ENCODE measurements at regions not wholly inside any gene's neighbourhood (a gene's known extent, or its start where the extent isn't known, plus 50 kb on each side); places are given as distances from the start of the nearest gene placed in this dataset.
"Not testable (repeated sequence)": the region's sequence is repeated elsewhere in the genome, so short reads cannot be mapped to it uniquely, and the experiment has no call there.

GRCh38 chr6:56838016-56838555, 116.8 kb upstream of the BEND6 start:
- DNase-seq, result no peak

- DNase-seq, result no peak
Observed at GRCh38 chr6:56837322-56837894, 117.5 kb upstream of the BEND6 start.

DNA sequence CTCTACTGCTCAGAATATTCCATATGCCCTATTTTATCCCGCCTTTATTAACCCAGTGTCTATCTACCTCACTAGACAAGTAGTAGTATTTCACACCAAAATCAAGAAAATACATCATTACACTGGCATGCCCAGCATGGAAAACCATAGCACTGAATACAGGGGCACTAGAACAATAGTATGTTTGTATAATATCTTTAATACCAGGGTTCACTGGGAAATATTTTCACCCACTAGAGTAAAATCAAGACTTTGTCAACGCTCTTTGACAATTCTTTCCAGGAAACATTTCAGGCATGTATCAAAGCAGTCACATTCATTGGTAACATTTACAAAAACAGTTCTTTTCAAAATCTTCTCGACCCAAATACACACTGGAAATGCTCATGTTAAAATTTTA, 119.3 kb upstream of the BEND6 start:
- no peak for DNase-seq

GRCh38 chr6:56833873-56834272, 121.0 kb upstream of the BEND6 start:
- no peak for DNase-seq

- DNase-seq, result no peak
Observed at GRCh38 chr6:56833127-56833791, 121.6 kb upstream of the BEND6 start.

GRCh38 chr6:56832225-56832624, 122.7 kb upstream of the BEND6 start:
- no peak for DNase-seq

DNA sequence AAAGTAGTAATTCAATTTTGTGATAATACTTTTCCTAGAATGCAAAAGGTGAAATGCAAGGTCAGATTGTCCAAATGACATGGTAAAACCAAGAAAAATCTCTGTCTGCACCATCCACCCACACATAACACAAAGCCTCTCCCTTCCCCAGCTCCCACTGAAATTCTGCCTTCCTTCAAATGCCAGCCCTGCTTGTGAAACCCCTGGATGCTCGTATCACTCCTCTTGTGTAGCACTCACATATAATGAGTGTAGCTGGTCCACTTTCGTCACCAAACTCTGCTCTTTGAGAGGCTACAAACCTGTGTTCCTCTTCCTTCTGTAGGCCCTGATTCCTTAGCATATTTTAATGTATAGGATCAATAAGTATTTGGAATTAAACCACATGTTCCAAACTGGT, 123.6 kb upstream of the BEND6 start:
- no peak for DNase-seq

GRCh38 chr6:56827908-56828649, 126.8 kb upstream of the BEND6 start:
- DNase-seq, result no peak

- not testable (repeated sequence) for DNase-seq
Observed at GRCh38 chr6:56824431-56824830, 130.5 kb upstream of the BEND6 start.

GRCh38 chr6:56821005-56821432, 133.9 kb upstream of the BEND6 start:
- no peak for DNase-seq

GRCh38 chr6:56820060-56820459, 134.8 kb upstream of the BEND6 start:
- DNase-seq, result no peak

GRCh38 chr6:56819604-56820003, 135.3 kb upstream of the BEND6 start:
- DNase-seq, result no peak

DNA sequence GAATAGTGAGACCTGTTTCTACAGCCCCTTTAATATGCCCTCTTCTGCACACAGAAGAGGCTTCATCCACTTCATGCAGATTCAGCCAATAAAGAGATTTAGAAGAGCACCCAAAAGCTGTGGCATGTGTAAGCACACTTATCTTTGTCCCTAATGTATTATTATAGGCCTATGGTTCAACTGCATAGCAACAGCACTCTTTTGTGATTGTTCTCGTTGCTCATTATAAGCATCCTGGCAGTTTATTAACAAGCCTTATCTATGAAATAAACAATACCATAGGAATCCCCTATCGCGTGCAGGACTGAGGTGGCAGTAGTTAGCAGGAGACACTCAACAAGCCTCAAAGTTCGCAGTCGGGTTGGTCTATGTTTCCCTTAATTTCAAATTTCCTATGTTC, 138.5 kb upstream of the BEND6 start:
- no peak for DNase-seq

DNA sequence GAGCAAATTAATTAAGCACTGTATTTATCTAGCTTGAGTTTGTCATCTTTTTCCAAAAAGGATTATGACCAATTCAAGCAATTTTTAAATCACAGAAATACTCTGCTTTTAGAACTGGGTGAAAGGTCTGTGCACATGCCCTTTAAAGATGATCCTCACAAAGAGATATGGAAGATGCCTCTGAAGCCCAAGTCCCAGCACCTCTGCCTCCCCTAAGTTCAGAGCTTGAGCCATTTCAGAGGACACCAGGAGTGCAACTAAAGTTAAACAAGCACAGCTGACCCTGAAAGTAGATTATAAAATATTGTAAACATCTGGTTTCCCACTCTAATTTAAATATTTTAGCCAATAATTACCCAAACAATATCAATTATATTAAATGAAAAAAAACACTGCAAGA, 139.5 kb upstream of the BEND6 start:
- no peak for DNase-seq

DNA sequence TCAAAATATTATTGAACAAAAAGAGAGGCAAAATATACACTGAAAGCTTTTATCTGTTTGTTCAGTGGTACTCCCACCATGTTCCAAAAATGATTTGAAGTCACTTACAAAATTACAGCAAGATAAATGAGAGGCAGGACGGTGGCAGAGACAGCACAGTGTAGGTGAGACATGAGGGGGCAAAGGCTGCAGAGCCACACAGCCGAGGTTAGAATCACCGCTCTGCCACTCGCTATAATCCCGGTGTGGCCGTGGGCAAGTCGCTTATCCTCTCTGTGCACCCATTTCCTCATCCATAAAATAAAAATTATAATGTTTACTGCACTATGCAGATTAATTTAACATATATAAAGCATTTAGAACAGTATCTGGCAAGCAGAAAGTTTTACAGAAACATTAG, 140.1 kb upstream of the BEND6 start:
- no peak for DNase-seq

DNA sequence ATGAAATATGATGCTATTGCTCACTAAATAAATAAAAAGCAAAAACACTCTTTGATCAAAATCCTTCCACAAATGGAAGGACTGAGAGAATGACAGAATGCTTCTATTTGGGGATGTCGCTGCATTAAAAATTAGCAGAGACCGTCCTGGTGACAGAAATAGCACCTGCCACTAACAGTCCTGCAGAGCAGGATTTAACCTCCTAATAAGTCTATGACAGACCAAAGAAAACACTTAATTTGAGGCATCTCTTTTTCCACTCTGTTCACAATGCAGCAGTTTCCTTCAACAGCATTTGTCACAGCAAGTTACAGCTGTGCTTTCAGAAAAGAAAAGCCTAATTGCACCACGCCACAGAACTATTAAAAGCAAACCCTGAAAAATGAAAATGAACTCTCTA, 140.6 kb upstream of the BEND6 start:
- DNase-seq, result no peak

DNA sequence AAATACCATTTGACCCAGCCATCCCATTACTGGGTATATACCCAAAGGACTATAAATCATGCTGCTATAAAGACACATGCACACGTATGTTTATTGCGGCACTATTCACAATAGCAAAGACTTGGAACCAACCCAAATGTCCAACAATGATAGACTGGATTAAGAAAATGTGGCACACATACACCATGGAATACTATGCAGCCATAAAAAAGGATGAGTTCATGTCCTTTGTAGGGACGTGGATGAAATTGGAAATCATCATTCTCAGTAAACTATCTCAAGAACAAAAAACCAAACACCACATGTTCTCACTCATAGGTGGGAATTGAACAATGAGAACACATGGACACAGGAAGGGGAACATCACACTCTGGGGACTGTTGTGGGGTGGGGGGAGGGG, 142.1 kb upstream of the BEND6 start:
- not testable (repeated sequence) for DNase-seq

DNA sequence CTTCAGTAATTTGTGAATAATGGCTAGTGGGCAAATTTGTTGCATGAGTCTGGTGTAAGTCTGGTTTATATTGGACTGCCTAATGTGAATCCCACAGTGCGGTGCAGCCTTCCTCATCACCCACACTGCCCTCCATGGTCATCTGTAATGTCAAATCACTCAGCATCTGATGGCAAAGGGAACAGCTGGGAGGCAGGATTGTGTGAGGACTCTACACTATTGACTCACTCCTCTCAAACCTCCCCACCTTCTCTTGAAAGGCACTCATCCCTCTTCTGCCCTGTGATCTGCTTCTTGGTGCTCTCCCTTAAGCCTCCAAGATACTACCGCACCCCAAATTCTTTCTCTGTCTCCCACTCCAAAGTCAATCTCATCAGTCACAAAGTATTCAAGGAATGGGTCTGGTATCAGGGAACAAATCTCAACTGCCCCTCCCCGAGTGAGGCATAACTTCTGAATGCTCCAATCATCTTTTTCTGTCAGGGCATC, 146.0 kb upstream of the BEND6 start:
- DNase-seq, result no peak

- no peak for DNase-seq
Observed at GRCh38 chr6:56807989-56808337, 146.9 kb upstream of the BEND6 start.

GRCh38 chr6:56807326-56807988, 147.4 kb upstream of the BEND6 start:
- DNase-seq, result no peak

- no peak for DNase-seq
Observed at GRCh38 chr6:56806368-56806767, 148.5 kb upstream of the BEND6 start.

- DNase-seq, result no peak
Observed at GRCh38 chr6:56804996-56805395, 149.9 kb upstream of the BEND6 start.

DNA sequence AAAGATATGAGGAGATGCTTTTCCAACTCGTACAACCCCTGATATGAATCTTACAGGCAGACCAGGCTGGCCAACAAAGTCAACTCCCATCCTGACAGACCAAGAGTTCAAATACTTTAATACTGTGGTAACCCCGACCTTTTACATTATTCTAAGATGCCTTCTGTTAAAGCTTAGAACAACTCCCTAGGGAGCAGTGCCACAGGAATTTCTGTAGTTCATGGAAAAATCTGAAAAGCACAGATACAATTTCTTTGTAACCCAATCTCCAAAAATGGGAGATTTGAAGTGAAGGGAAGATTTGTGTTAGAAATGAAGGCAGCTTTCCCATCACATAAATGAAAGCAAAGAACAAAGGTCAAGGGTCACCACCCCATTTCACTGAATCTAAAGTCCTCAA, 151.3 kb upstream of the BEND6 start:
- DNase-seq, result no peak
